Body of pancreas (tissue), 4 donors: ENCODE measurements at regions not wholly inside any gene's neighbourhood (a gene's known extent, or its start where the extent isn't known, plus 50 kb on each side); places are given as distances from the start of the nearest gene placed in this dataset.

Source experiments
- POLR2A ChIP-seq, 3 donors: fragments of 450-650 bp; IDR thresholded peaks; one replicate each; pipeline ENCODE4 v1.6.1; 2016; ENCODE audit warnings: antibody characterized with exemption in 3 of 3, mild to moderate bottlenecking in 2 of 3
- TF ChIP-seq, protein P1 (sequence below), 7 experiments: fragments of 450-650 bp in 4 of 7; fragments of 200-600 bp in 3 of 7; sonication (generic) in 3 of 7; IDR thresholded peaks; one replicate each; pipeline ENCODE4 v1.5.1; 2016 to 2019; ENCODE audit warnings: antibody characterized with exemption in 7 of 7

DNA sequence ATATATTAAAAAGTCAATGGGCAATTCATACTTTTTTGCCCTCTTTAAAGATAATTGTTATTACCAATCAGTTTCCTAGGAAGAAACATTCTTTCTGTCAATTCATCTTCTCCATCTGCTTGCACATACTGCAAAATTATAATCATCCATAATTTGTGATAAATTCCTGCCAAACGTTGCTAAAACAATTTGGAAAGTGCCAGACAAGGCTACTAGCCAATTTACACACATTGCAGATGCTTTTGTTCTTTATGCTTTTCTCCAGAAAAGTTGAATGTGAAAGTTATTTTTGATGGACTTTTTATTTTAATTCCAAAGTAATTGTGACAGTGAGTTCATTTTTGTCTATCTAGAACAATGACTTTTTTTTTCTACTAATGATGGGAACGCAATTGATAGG is 992.8 kb upstream of the ADGRL2 start:
- TF ChIP-seq, protein P1, sequence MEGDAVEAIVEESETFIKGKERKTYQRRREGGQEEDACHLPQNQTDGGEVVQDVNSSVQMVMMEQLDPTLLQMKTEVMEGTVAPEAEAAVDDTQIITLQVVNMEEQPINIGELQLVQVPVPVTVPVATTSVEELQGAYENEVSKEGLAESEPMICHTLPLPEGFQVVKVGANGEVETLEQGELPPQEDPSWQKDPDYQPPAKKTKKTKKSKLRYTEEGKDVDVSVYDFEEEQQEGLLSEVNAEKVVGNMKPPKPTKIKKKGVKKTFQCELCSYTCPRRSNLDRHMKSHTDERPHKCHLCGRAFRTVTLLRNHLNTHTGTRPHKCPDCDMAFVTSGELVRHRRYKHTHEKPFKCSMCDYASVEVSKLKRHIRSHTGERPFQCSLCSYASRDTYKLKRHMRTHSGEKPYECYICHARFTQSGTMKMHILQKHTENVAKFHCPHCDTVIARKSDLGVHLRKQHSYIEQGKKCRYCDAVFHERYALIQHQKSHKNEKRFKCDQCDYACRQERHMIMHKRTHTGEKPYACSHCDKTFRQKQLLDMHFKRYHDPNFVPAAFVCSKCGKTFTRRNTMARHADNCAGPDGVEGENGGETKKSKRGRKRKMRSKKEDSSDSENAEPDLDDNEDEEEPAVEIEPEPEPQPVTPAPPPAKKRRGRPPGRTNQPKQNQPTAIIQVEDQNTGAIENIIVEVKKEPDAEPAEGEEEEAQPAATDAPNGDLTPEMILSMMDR (IDR thresholded peaks at IDR 0.05), result no peak
- TF ChIP-seq POLR2A (IDR thresholded peaks at IDR 0.05), result no peak
